ENCODE measurements at regions not wholly inside any gene's neighbourhood (a gene's known extent, or its start where the extent isn't known, plus 50 kb on each side); places are given as distances from the start of the nearest gene placed in this dataset.
"Not testable (repeated sequence)": the region's sequence is repeated elsewhere in the genome, so short reads cannot be mapped to it uniquely, and the experiment has no call there.

DNA sequence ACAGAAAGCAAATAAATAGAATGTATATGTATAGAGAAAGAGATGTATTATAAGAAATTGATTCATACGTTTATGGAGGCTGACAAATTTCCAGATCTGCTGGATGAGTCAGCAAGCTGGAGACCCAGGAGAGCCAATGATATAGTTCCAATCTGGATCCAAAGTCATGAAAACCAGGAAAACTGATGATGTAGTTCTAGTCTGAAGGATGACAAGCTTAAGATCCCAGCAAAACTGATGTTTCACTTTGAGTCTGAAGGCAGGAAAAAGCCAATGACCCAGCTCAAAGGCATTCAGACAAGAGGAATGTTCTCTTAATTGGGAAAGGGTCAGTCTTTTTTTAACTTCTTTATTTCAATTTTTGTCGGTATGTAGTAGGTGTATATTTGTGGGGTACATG lies 102.6 kb downstream of the LHFPL1 start:
- DNase-seq: no peak

DNA sequence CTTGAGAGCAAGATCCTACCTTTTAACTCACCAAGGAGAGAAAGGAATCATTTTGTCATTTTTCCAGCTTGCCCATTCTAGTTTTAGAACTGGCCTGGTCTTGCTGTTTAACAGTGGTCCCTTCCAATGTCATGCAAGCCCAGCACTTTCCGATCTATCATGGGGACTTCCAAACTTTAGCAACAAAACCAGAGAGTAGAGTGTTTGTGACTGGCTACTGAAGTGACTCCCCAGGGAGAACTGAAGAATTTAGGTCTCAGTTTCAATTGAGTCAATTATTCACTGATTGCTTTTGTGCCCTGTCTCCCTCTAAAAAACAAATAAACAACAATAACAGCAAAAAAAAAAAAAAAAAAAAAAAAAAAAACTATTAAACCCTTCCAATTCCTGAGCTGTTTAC lies 108.3 kb downstream of the LHFPL1 start:
- TF ChIP-seq GATA1 (IDR thresholded peaks at IDR 0.05; ENCODE audit: low read depth, low read length): no peak
- no peak for DNase-seq

More for the DNA sequence above, 102.6 kb downstream of the LHFPL1 start:
- TF ChIP-seq POLR2A (IDR thresholded peaks at IDR 0.05; ENCODE audit: low read length): no peak
- TF ChIP-seq GATA1 (IDR thresholded peaks at IDR 0.05; ENCODE audit: low read depth, low read length): no peak

- TF ChIP-seq GATA1 (IDR thresholded peaks at IDR 0.05; ENCODE audit: low read depth, low read length): no peak
- TF ChIP-seq POLR2A (IDR thresholded peaks at IDR 0.05; ENCODE audit: low read length): no peak
- no peak for DNase-seq
Measured at GRCh38 chrX:112555831-112556230, 123.9 kb downstream of the LHFPL1 start.

GRCh38 chrX:112545051-112545450 lies 134.7 kb downstream of the LHFPL1 start:
- TF ChIP-seq GATA1 (IDR thresholded peaks at IDR 0.05; ENCODE audit: low read depth, low read length): no peak
- TF ChIP-seq POLR2A (IDR thresholded peaks at IDR 0.05; ENCODE audit: low read length): no peak
- no peak for DNase-seq

DNA sequence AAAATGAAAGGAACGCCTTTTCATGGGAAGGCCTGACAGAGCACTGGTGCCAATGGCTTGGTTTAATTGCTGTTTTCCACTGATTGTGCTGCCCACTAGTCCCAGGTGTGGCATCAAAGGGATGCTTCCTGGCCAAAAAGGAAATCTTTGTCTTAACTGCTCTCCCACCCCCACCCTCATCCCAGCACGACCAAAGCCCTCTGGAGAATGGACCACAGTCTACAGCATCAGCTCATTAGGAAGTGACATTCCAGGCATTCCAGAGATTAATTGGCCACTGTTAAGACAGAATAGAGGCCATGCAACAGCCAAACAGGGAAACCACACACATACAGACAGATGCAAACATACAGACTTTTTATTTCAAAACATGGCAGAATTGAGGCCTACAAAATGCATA lies 143.2 kb downstream of the LHFPL1 start:
- no peak for DNase-seq
- no peak for TF ChIP-seq GATA1 (IDR thresholded peaks at IDR 0.05; ENCODE audit: low read depth, low read length)
- no peak for TF ChIP-seq POLR2A (IDR thresholded peaks at IDR 0.05; ENCODE audit: low read length)

- DNase-seq: no peak
- no peak for TF ChIP-seq POLR2A (IDR thresholded peaks at IDR 0.05; ENCODE audit: low read length)
- TF ChIP-seq GATA1 (IDR thresholded peaks at IDR 0.05; ENCODE audit: low read depth, low read length): no peak
Measured at GRCh38 chrX:112527903-112528302, 151.8 kb downstream of the LHFPL1 start.

DNA sequence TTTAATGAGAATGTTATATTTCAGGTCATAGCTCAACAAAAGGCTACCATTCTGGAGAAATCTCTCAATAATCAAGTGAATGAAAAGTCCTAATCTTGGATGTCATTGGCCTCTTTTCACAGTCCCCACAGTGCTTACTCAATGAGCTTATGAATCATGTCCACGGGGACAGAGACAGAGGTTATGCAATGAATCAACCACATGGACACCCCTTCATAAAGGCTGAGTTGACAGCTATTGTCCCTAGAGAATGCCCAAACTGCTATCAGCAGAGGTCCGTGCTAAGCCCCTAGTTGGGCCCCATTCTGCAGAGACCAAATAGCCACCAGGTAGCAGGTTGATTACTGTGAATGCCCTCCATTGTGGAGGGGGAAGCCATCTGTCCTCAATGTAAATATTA lies 158.1 kb downstream of the LHFPL1 start:
- TF ChIP-seq POLR2A (IDR thresholded peaks at IDR 0.05; ENCODE audit: low read length): no peak
- TF ChIP-seq GATA1 (IDR thresholded peaks at IDR 0.05; ENCODE audit: low read depth, low read length): no peak
- DNase-seq: no peak

- TF ChIP-seq POLR2A (IDR thresholded peaks at IDR 0.05; ENCODE audit: low read length): no peak
- no peak for TF ChIP-seq GATA1 (IDR thresholded peaks at IDR 0.05; ENCODE audit: low read depth, low read length)
- no peak for DNase-seq
Measured at GRCh38 chrX:112520124-112520523, 159.6 kb downstream of the LHFPL1 start.

- DNase-seq: no peak
- TF ChIP-seq POLR2A (IDR thresholded peaks at IDR 0.05; ENCODE audit: low read length) (no peak), GATA1 (IDR thresholded peaks at IDR 0.05; ENCODE audit: low read depth, low read length) (no peak)
Measured at GRCh38 chrX:112513154-112513553, 166.6 kb downstream of the LHFPL1 start.

- TF ChIP-seq GATA1 (IDR thresholded peaks at IDR 0.05; ENCODE audit: low read depth, low read length): no peak
- TF ChIP-seq POLR2A (IDR thresholded peaks at IDR 0.05; ENCODE audit: low read length): no peak
Measured at GRCh38 chrX:112512509-112512908, 167.2 kb downstream of the LHFPL1 start.

DNA sequence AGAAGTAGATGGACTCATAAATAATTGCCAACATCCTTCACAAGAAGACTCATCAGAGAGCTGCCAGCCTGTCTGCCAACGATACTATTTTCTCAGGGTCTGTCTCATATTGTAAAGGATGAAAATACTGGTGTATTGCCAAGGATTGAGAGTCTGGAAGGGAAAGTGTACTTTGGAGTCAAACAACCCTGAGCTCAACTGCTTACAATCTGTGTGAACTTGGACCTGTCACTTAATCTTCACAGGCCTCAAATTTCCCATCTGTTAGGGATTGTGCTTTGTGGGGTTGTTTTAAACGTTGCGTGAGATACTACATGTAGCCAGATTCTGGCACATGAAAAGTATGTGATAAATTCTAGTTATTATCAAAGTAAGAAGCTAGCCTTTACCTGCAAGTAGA lies 169.1 kb downstream of the LHFPL1 start:
- no peak for TF ChIP-seq POLR2A (IDR thresholded peaks at IDR 0.05; ENCODE audit: low read length)
- TF ChIP-seq GATA1 (IDR thresholded peaks at IDR 0.05; ENCODE audit: low read depth, low read length): no peak
- no peak for DNase-seq

More at GRCh38 chrX:112512509-112512908, 167.2 kb downstream of the LHFPL1 start:
- DNase-seq: no peak

GRCh38 chrX:112477653-112478052 lies 202.1 kb downstream of the LHFPL1 start:
- TF ChIP-seq POLR2A (IDR thresholded peaks at IDR 0.05; ENCODE audit: low read length) (no peak), GATA1 (IDR thresholded peaks at IDR 0.05; ENCODE audit: low read depth, low read length) (no peak)
- DNase-seq: no peak

DNA sequence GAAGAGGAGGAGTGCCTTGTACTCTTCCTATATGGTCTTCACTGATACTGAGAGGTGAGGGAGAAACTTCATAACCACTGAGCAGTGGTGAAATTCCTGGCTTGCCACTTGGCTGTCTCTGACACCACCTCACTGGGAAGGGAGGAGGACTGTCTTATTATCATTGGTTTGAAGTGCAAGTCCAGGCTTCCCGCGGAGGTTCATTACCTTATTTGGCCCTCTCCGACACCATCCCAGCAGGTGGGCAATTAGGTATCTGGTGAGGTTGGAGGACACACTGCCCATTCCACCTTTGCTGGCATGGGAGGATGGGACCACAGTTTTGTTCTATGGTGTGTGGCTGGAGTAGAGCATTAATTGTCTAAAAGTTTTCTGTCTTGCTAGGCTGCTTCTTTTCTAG lies 206.1 kb downstream of the LHFPL1 start:
- no peak for DNase-seq

GRCh38 chrX:112470551-112470950 lies 209.2 kb downstream of the LHFPL1 start:
- no peak for DNase-seq
- no peak for TF ChIP-seq POLR2A (IDR thresholded peaks at IDR 0.05; ENCODE audit: low read length)
- no peak for TF ChIP-seq GATA1 (IDR thresholded peaks at IDR 0.05; ENCODE audit: low read depth, low read length)

More for the DNA sequence above, 206.1 kb downstream of the LHFPL1 start:
- TF ChIP-seq GATA1 (IDR thresholded peaks at IDR 0.05; ENCODE audit: low read depth, low read length): no peak
- TF ChIP-seq POLR2A (IDR thresholded peaks at IDR 0.05; ENCODE audit: low read length): no peak

- DNase-seq: not testable (repeated sequence)
Measured at GRCh38 chrX:112461949-112462450, 217.7 kb downstream of the LHFPL1 start.

DNA sequence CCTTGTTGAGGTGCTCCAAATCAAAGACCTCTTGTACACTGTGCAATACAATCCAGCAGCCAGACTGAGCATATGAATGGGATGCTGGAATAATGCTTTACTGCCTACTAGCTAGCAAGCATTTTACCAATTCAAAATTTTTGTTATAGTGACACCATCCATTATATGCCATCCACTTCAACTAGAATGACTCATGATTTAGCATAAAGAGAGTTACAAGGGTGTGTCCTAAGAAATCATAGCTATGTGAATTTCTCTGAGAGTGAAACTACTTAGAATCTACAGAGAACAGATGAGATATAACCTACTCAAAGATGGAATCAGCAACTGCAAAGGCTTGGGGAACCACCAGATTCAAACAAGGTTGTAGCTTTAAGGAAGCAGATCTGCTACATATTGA lies 221.9 kb downstream of the LHFPL1 start:
- TF ChIP-seq GATA1 (IDR thresholded peaks at IDR 0.05; ENCODE audit: low read depth, low read length) (no peak), POLR2A (IDR thresholded peaks at IDR 0.05; ENCODE audit: low read length) (no peak)
- no peak for DNase-seq

Measured in erythroblast (primary cell).